ENCODE measurements at regions not wholly inside any gene's neighbourhood (a gene's known extent, or its start where the extent isn't known, plus 50 kb on each side); places are given as distances from the start of the nearest gene placed in this dataset.
A peak's percentile ranks its signal among the peaks of the same experiment; 100 is the strongest.

DNA sequence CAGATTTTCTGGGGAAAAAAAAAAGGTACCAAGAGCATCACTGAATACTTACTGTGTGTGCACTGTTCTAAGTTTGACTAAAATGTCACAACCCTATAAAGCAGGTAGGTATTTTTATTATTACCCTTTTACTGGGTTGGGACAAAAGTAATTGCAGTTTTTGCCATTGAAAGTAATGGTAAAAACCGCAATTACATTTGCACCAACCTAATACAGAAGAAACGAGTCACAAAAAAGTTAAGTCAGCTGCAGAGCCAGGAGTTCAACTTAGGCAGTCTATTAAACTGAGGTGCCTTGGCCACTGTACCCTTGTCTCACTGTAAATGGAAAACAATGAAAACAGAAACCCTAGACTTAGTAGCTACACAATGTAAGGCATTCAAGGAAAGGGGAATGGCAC lies 281.9 kb downstream of the SUCLA2 start:
- Histone ChIP-seq H3K79me2 (ENCODE audit: insufficient read depth, low read length) (no peaks in the 10 kb centered on the region), H3K9ac (ENCODE audit: low read length) (no peak overlapping the region), H3K4me3 (ENCODE audit: insufficient read depth, low read depth, low read length) (no peak overlapping the region), H4K20me1 (ENCODE audit: insufficient read depth, low read length) (no peaks in the 10 kb centered on the region), H3K27me3 (ENCODE audit: insufficient read depth, low read length) (peaks cover 3% of the 10 kb centered on the region), H2AFZ (ENCODE audit: low read depth, low read length) (no peak overlapping the region), H3K4me1 (ENCODE audit: insufficient read depth, low read length) (no peaks in the 10 kb centered on the region), H3K9me3 (ENCODE audit: insufficient read depth, low read depth, low read length) (no peaks in the 10 kb centered on the region), H3K36me3 (ENCODE audit: insufficient read depth, low read length) (no peaks in the 10 kb centered on the region), H3K27ac (ENCODE audit: low read depth, low read length) (no peak overlapping the region), H3K4me2 (ENCODE audit: low read length) (no peak overlapping the region)
- no peak overlapping the region for H3K4me3 Mint-ChIP-seq (ENCODE audit: unreplicated experiment)
- peaks cover 2% of the 10 kb centered on the region for H3K27me3 Mint-ChIP-seq (ENCODE audit: low read depth, unreplicated experiment)
- FAIRE-seq (no peak), DNase-seq (ENCODE audit: low read depth) (no peak)
- H3K9me3 Mint-ChIP-seq (ENCODE audit: unreplicated experiment), result no peaks in the 10 kb centered on the region
- H3K27ac Mint-ChIP-seq (ENCODE audit: unreplicated experiment), result no peak overlapping the region
- no peaks in the 10 kb centered on the region for H3K4me1 Mint-ChIP-seq (ENCODE audit: low read depth, unreplicated experiment)
- no peaks in the 10 kb centered on the region for H3K36me3 Mint-ChIP-seq (ENCODE audit: low read depth, unreplicated experiment)
- TF ChIP-seq, protein P1, sequence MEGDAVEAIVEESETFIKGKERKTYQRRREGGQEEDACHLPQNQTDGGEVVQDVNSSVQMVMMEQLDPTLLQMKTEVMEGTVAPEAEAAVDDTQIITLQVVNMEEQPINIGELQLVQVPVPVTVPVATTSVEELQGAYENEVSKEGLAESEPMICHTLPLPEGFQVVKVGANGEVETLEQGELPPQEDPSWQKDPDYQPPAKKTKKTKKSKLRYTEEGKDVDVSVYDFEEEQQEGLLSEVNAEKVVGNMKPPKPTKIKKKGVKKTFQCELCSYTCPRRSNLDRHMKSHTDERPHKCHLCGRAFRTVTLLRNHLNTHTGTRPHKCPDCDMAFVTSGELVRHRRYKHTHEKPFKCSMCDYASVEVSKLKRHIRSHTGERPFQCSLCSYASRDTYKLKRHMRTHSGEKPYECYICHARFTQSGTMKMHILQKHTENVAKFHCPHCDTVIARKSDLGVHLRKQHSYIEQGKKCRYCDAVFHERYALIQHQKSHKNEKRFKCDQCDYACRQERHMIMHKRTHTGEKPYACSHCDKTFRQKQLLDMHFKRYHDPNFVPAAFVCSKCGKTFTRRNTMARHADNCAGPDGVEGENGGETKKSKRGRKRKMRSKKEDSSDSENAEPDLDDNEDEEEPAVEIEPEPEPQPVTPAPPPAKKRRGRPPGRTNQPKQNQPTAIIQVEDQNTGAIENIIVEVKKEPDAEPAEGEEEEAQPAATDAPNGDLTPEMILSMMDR (IDR thresholded peaks at IDR 0.05; ENCODE audit: insufficient read depth, low read depth, low read length), result no peak
- TF ChIP-seq EZH2 (IDR thresholded peaks at IDR 0.05; ENCODE audit: insufficient read depth, low read length), result no peak

DNA sequence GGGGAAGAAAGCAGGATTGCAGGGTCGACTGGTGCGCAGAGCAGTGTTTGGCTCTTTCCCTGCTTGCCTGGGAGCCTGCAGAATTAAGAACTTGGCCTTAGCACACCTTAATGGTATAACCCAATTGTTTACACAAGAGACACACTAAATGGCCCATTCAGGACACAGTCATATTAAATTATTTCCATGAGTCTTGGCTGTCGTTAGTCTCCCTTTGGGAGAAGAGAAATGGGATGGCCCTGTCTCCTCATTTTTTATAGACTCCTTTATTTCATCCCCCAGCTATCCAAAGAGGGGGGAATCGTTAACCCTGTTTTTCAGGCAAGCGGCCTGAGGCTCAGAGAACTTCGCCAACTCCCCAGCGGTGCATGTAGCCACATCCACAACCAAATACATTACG lies 282.5 kb downstream of the SUCLA2 start:
- Histone ChIP-seq H3K27me3 (ENCODE audit: insufficient read depth, low read length) (peaks cover 3% of the 10 kb centered on the region), H3K4me2 (ENCODE audit: low read length) (no peak overlapping the region), H4K20me1 (ENCODE audit: insufficient read depth, low read length) (no peaks in the 10 kb centered on the region), H3K36me3 (ENCODE audit: insufficient read depth, low read length) (no peaks in the 10 kb centered on the region), H3K9ac (ENCODE audit: low read length) (no peak overlapping the region), H3K9me3 (ENCODE audit: insufficient read depth, low read depth, low read length) (no peaks in the 10 kb centered on the region), H3K4me1 (ENCODE audit: insufficient read depth, low read length) (no peaks in the 10 kb centered on the region), H3K4me3 (ENCODE audit: insufficient read depth, low read depth, low read length) (no peak overlapping the region), H3K27ac (ENCODE audit: low read depth, low read length) (no peak overlapping the region), H2AFZ (ENCODE audit: low read depth, low read length) (no peak overlapping the region), H3K79me2 (ENCODE audit: insufficient read depth, low read length) (no peaks in the 10 kb centered on the region)
- Mint-ChIP-seq H3K9me3 (ENCODE audit: unreplicated experiment) (peaks cover 5% of the 10 kb centered on the region), H3K4me3 (ENCODE audit: unreplicated experiment) (no peak overlapping the region), H3K27me3 (ENCODE audit: low read depth, unreplicated experiment) (peaks cover 2% of the 10 kb centered on the region), H3K36me3 (ENCODE audit: low read depth, unreplicated experiment) (no peaks in the 10 kb centered on the region), H3K27ac (ENCODE audit: unreplicated experiment) (no peak overlapping the region), H3K4me1 (ENCODE audit: low read depth, unreplicated experiment) (no peaks in the 10 kb centered on the region)
- no peak for TF ChIP-seq EZH2 (IDR thresholded peaks at IDR 0.05; ENCODE audit: insufficient read depth, low read length)
- TF ChIP-seq, protein P1 (IDR thresholded peaks at IDR 0.05; ENCODE audit: insufficient read depth, low read depth, low read length), result no peak
- no peak for FAIRE-seq
- no peak for DNase-seq (ENCODE audit: low read depth)

DNA sequence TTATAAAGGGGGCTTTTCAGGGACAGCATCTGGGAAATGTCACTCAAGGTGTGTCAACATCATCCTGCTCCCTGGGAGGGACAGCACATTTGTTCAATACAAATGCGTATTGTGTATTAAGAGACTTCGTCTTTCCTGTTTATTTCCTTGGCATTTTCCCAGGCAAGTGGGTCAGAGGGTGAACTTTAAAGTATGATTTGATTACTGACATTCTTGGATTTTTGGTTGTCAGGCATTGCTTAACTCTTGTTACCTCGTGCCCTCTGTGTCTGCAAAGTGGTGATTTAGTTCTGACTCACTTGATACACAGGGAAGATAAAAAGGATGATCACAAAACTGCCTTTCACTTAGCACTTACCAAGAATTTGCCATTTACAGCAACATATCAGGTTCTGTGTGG lies 292.7 kb downstream of the SUCLA2 start:
- Mint-ChIP-seq H3K27me3 (ENCODE audit: low read depth, unreplicated experiment) (no peaks in the 10 kb centered on the region), H3K9me3 (ENCODE audit: unreplicated experiment) (peaks cover 9% of the 10 kb centered on the region), H3K36me3 (ENCODE audit: low read depth, unreplicated experiment) (peaks cover 1% of the 10 kb centered on the region), H3K4me1 (ENCODE audit: low read depth, unreplicated experiment) (peaks cover 9% of the 10 kb centered on the region), H3K4me3 (ENCODE audit: unreplicated experiment) (no peak overlapping the region), H3K27ac (ENCODE audit: unreplicated experiment) (no peak overlapping the region)
- Histone ChIP-seq H3K27ac (ENCODE audit: low read depth, low read length) (no peak overlapping the region), H3K9me3 (ENCODE audit: insufficient read depth, low read depth, low read length) (no peaks in the 10 kb centered on the region), H3K36me3 (ENCODE audit: insufficient read depth, low read length) (no peaks in the 10 kb centered on the region), H3K27me3 (ENCODE audit: insufficient read depth, low read length) (no peaks in the 10 kb centered on the region), H3K4me1 (ENCODE audit: insufficient read depth, low read length) (no peaks in the 10 kb centered on the region), H3K4me2 (ENCODE audit: low read length) (no peak overlapping the region), H3K4me3 (ENCODE audit: insufficient read depth, low read depth, low read length) (no peak overlapping the region), H3K79me2 (ENCODE audit: insufficient read depth, low read length) (no peaks in the 10 kb centered on the region), H4K20me1 (ENCODE audit: insufficient read depth, low read length) (no peaks in the 10 kb centered on the region), H3K9ac (ENCODE audit: low read length) (no peak overlapping the region), H2AFZ (ENCODE audit: low read depth, low read length) (no peak overlapping the region)
- peak; percentile 43 for DNase-seq (ENCODE audit: low read depth)
- no peak for FAIRE-seq
- no peak for TF ChIP-seq EZH2 (IDR thresholded peaks at IDR 0.05; ENCODE audit: insufficient read depth, low read length)
- TF ChIP-seq, protein P1 (IDR thresholded peaks at IDR 0.05; ENCODE audit: insufficient read depth, low read depth, low read length), result no peak

All from astrocyte (in vitro differentiated cells and primary cell).